Stimulated activated CD4-positive, alpha-beta T cell treated with anti-CD3 and anti-CD28 coated beads, Interleukin-15, amount 100 ng/mL, for 24 hours (primary cell): ENCODE measurements at regions not wholly inside any gene's neighbourhood (a gene's known extent, or its start where the extent isn't known, plus 50 kb on each side); places are given as distances from the start of the nearest gene placed in this dataset.

Experiments
- DNase-seq: peaks from one replicate; pipeline ENCODE4 v3.0.0-alpha.2; 2020

- no peak for DNase-seq
Measured at GRCh38 chr4:180103794-180104193, 2139.4 kb upstream of the TENM3 start.

GRCh38 chr4:180105362-180105761, 2137.8 kb upstream of the TENM3 start:
- no peak for DNase-seq

- no peak for DNase-seq
Measured at GRCh38 chr4:180106122-180106521, 2137.1 kb upstream of the TENM3 start.

GRCh38 chr4:180106997-180107396, 2136.2 kb upstream of the TENM3 start:
- no peak for DNase-seq

- DNase-seq = no peak
Measured at GRCh38 chr4:180116840-180117239, 2126.4 kb upstream of the TENM3 start.

GRCh38 chr4:180120068-180120467, 2123.1 kb upstream of the TENM3 start:
- no peak for DNase-seq

DNA sequence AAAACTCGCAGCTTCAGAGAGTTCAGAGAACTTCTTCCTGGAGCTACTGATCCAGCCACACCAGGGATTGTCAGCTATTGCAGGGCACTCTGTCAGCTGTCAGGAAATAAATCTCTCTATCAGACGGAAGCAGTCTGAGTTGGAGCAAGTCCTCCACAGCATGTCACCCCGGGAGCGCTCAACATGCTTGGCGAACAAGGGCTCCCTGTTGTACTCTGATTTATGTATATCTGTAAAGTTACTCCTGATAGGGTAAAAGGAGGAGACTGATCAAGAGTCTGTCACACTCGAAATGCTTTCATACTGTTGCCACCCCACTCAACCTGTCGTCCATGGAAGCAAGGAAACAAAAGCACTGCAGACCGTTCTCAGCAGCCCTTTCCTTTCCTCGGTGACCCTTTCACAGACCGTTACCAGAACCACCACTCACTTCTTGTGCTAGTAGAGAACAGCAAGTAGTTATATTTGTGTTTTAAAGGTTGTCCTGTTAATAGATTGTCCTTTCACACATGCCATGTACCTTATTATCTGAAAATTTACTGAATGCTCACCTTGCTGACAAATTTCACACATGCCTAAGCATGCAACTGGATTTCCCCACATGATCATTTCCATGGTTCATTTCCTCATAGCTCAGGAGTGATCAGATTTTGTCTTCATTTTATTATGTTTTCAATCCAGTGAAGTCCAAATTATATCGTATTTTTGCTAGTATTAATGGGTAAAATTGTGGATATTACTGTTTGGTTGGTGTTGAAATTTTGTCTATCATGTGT, 2108.9 kb upstream of the TENM3 start:
- DNase-seq = no peak

GRCh38 chr4:180141734-180142133, 2101.5 kb upstream of the TENM3 start:
- no peak for DNase-seq

- DNase-seq = no peak
Measured at GRCh38 chr4:180148737-180149136, 2094.5 kb upstream of the TENM3 start.

GRCh38 chr4:180150818-180151217, 2092.4 kb upstream of the TENM3 start:
- no peak for DNase-seq

DNA sequence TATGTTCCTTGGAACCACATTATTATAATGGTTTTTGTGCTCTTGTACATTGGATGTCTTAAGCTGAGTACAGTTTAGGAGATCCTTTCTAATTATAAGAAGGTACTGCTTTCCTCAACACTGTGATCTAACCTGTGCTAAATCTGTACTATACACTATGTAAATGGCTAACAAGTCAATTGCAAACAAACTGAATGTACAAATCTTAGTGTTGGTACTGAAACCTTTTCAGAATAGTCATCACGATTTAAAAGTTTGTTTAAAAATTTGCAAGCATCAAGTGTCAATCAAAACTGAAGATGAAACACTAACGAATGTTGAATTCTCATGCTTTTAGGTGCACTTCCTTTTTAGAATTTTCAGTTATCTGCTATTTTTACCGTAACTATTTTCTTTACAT, 2090.4 kb upstream of the TENM3 start:
- no peak for DNase-seq

GRCh38 chr4:180153587-180153986, 2089.6 kb upstream of the TENM3 start:
- DNase-seq = no peak

DNA sequence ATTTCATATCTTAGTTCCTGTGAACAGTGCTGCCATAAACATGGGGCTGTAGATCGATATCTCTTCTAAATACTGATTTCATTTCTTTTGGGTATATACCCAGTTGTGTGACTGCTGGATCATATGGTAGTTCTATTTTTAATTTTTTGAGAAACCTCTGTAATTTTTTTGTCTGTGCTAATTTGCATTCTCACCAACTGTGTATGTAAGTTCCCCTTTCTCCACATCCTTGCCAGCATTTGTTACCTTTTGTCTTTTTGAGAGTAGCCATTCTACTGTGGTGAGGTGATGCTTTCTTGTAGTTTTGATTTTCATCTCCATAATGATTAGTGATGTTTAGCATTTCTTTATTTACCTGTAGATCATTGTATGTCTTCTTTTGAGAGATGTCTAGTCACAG, 2086.5 kb upstream of the TENM3 start:
- DNase-seq = no peak

GRCh38 chr4:180160195-180160983, 2082.8 kb upstream of the TENM3 start:
- DNase-seq = no peak

DNA sequence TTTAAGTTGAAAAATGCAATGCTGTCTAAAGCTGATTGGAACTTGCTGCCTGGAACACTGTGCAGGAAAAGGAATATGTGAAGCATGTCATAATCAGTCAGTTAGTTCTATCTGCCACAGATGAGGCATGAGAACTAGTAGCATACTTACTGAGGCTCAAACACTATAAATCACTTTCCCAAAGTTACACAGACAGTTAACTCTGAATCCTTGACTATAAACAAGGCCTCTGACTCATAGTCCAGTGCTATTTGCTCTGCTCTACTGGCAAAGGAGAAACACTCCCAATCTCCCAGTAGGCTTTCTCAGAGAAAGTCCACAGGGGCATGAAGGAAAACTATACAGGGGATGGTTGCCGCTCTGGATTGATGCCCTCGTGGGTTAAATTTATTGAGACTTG, 2078.4 kb upstream of the TENM3 start:
- no peak for DNase-seq

DNA sequence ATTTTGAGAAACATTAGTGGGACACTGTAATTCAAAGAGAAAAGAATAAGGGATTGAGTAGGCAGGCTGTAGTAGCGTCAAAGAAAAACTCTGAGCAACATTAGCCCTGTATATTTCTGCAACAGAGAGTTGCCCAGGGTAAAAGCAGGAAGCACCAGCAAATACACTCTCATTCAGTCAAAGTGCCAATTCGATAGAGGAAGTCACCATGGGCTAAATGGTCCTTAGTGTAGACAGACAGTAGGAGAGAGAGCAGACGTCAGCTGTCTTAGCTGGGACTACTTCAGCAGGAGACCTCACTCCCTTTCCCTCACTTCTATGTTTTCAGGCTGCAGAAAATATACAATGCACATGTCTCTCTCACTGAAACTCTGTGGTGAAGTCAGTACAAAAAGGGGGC, 2073.8 kb upstream of the TENM3 start:
- DNase-seq = no peak

GRCh38 chr4:180169966-180170365, 2073.2 kb upstream of the TENM3 start:
- DNase-seq = no peak

GRCh38 chr4:180179146-180179545, 2064.1 kb upstream of the TENM3 start:
- DNase-seq = no peak

DNA sequence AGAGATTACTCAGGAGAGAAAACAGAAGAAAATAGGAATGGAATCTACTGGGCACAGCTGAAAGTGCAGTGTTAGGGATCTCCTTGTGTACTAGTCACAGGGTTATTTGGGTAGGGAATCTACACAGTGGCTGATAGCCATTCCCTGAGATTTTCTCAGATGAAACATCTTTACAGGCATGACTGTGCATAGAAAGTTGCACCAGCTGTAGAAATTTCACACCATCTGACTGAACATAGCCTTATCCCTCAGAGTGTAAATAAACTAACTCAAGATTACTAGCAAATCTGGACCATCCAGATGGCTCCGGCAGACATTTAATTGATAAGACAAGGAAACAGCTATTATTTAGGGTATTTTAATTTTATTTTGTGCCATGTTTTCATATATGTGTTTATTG, 2053.5 kb upstream of the TENM3 start:
- no peak for DNase-seq

- no peak for DNase-seq
Measured at GRCh38 chr4:180190382-180190781, 2052.8 kb upstream of the TENM3 start.

GRCh38 chr4:180197471-180197870, 2045.7 kb upstream of the TENM3 start:
- no peak for DNase-seq

DNA sequence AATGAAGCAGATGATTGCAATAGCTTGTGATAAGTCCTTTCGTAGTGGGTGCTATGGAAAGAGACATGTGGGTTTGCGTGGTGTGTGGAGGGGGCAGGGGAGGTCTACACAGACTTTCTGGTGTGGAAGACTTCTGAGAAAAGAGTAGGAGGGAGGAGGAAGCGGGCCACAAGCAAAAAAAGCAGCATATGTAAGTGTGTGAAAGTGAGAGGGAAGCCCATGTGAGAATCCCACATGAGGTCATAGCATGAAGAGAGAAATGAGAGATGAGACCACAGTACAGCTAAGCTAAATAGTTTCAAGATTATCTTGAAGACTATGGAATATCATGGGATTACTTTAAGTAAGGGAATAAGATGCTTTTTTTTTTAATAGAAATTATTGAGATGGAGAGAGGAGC, 2039.9 kb upstream of the TENM3 start:
- no peak for DNase-seq

- no peak for DNase-seq
Measured at GRCh38 chr4:180205276-180205675, 2037.9 kb upstream of the TENM3 start.

GRCh38 chr4:180207921-180208320, 2035.3 kb upstream of the TENM3 start:
- DNase-seq = no peak

GRCh38 chr4:180217070-180217469, 2026.1 kb upstream of the TENM3 start:
- DNase-seq = no peak
